ENCODE measurements at regions not wholly inside any gene's neighbourhood (a gene's known extent, or its start where the extent isn't known, plus 50 kb on each side); places are given as distances from the start of the nearest gene placed in this dataset.

DNA sequence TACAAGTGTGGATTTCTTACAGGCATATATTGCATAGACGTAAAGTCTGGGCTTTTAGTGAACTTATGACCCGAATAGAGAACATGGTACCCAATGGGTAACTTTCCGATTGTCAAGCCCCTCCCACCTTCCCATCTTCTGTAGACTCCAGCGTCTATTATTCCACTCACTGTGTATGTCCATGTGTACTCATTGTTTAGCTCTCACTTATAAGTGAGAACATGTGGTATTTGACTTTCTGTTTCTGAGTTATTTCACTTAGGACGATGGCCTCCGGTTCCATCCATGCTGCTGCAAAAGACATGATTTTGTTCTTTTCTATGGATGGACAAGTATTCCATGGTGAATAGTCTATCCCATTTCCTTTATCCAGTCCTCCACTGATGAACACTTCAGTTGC is 306.4 kb downstream of the CD83 start:
- TF ChIP-seq RELA (CRISPR knock-in tag; IDR thresholded peaks at IDR 0.05; ENCODE audit: borderline replicate concordance) (no peak), JUN (CRISPR knock-in tag; IDR thresholded peaks at IDR 0.05) (no peak), KAT7 (CRISPR knock-in tag; IDR thresholded peaks at IDR 0.05; ENCODE audit: borderline replicate concordance) (no peak)
